Ishikawa (cell line): ENCODE measurements at regions not wholly inside any gene's neighbourhood (a gene's known extent, or its start where the extent isn't known, plus 50 kb on each side); places are given as distances from the start of the nearest gene placed in this dataset.

Experiments
- CEBPB ChIP-seq: IDR thresholded peaks from 2 replicates; pipeline ENCODE4 v1.6.1; 2012
- CREB1 ChIP-seq: IDR thresholded peaks from 2 replicates; pipeline ENCODE4 v1.6.1; 2012; ENCODE audit warnings: low read depth
- EGR1 ChIP-seq: IDR thresholded peaks from 2 replicates; pipeline ENCODE4 v1.6.1; 2012
- EP300 ChIP-seq: IDR thresholded peaks from 2 replicates; pipeline ENCODE4 v1.6.1; 2012; ENCODE audit warnings: borderline replicate concordance
- FOXM1 ChIP-seq: IDR thresholded peaks from 2 replicates; pipeline ENCODE4 v1.6.1; 2012; ENCODE audit warnings: low read depth, borderline replicate concordance
- NFIC ChIP-seq: IDR thresholded peaks from 2 replicates; pipeline ENCODE4 v1.6.1; 2012
- RAD21 ChIP-seq: IDR thresholded peaks from 2 replicates; pipeline ENCODE4 v1.6.1; 2012; ENCODE audit warnings: low read depth
- TAF1 ChIP-seq: IDR thresholded peaks from 2 replicates; pipeline ENCODE4 v1.6.1; 2012; ENCODE audit warnings: low read depth, mild to moderate bottlenecking
- TCF12 ChIP-seq: IDR thresholded peaks from 2 replicates; pipeline ENCODE4 v1.6.1; 2012; ENCODE audit warnings: low read depth
- TEAD4 ChIP-seq: IDR thresholded peaks from 2 replicates; pipeline ENCODE4 v1.6.1; 2012
- YY1 ChIP-seq: IDR thresholded peaks from 2 replicates; pipeline ENCODE4 v1.6.1; 2012; ENCODE audit warnings: low read depth
- ZBTB7A ChIP-seq: IDR thresholded peaks from 2 replicates; pipeline ENCODE4 v1.6.1; 2012; ENCODE audit warnings: low read depth
- TF ChIP-seq, protein P1 (sequence below): IDR thresholded peaks from 2 replicates; pipeline ENCODE4 v1.6.1; 2012
- TF ChIP-seq, protein P2 (sequence below): IDR thresholded peaks from 2 replicates; pipeline ENCODE4 v1.6.1; 2012
- TF ChIP-seq, protein P3 (sequence below): IDR thresholded peaks from 2 replicates; pipeline ENCODE4 v1.6.1; 2012; ENCODE audit warnings: low read depth, mild to moderate bottlenecking

DNA sequence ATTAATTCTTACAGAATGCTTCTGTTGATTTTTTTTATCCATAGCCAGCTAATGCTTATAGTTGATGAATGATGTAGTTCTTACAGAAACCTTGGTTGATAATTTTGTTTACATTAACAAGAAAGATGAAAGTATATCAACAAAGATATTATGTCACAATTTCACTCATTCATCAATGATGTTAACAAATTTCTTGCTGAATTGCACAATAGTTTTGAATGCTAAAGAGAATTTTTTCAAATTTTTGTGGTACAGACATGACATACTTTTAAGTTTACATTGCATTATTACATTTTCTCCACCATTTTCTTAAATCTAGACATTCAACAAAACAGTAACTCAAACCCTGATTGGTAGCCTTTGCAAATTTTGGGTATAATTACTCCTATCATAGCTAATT is 236.3 kb downstream of the FOXD2 start:
- no peak for TF ChIP-seq NFIC
- TF ChIP-seq, protein P1, sequence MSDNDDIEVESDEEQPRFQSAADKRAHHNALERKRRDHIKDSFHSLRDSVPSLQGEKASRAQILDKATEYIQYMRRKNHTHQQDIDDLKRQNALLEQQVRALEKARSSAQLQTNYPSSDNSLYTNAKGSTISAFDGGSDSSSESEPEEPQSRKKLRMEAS = no peak
- no peak for TF ChIP-seq EP300
- no peak for TF ChIP-seq ZBTB7A
- no peak for TF ChIP-seq TCF12
- TF ChIP-seq EGR1 = no peak
- TF ChIP-seq FOXM1 = no peak
- no peak for TF ChIP-seq RAD21
- TF ChIP-seq YY1 = no peak
- no peak for TF ChIP-seq TEAD4
- no peak for TF ChIP-seq CREB1
- TF ChIP-seq, protein P2, sequence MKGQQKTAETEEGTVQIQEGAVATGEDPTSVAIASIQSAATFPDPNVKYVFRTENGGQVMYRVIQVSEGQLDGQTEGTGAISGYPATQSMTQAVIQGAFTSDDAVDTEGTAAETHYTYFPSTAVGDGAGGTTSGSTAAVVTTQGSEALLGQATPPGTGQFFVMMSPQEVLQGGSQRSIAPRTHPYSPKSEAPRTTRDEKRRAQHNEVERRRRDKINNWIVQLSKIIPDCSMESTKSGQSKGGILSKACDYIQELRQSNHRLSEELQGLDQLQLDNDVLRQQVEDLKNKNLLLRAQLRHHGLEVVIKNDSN = no peak
- TF ChIP-seq, protein P3, sequence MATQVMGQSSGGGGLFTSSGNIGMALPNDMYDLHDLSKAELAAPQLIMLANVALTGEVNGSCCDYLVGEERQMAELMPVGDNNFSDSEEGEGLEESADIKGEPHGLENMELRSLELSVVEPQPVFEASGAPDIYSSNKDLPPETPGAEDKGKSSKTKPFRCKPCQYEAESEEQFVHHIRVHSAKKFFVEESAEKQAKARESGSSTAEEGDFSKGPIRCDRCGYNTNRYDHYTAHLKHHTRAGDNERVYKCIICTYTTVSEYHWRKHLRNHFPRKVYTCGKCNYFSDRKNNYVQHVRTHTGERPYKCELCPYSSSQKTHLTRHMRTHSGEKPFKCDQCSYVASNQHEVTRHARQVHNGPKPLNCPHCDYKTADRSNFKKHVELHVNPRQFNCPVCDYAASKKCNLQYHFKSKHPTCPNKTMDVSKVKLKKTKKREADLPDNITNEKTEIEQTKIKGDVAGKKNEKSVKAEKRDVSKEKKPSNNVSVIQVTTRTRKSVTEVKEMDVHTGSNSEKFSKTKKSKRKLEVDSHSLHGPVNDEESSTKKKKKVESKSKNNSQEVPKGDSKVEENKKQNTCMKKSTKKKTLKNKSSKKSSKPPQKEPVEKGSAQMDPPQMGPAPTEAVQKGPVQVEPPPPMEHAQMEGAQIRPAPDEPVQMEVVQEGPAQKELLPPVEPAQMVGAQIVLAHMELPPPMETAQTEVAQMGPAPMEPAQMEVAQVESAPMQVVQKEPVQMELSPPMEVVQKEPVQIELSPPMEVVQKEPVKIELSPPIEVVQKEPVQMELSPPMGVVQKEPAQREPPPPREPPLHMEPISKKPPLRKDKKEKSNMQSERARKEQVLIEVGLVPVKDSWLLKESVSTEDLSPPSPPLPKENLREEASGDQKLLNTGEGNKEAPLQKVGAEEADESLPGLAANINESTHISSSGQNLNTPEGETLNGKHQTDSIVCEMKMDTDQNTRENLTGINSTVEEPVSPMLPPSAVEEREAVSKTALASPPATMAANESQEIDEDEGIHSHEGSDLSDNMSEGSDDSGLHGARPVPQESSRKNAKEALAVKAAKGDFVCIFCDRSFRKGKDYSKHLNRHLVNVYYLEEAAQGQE = no peak
- TF ChIP-seq CEBPB = no peak
- no peak for TF ChIP-seq TAF1

DNA sequence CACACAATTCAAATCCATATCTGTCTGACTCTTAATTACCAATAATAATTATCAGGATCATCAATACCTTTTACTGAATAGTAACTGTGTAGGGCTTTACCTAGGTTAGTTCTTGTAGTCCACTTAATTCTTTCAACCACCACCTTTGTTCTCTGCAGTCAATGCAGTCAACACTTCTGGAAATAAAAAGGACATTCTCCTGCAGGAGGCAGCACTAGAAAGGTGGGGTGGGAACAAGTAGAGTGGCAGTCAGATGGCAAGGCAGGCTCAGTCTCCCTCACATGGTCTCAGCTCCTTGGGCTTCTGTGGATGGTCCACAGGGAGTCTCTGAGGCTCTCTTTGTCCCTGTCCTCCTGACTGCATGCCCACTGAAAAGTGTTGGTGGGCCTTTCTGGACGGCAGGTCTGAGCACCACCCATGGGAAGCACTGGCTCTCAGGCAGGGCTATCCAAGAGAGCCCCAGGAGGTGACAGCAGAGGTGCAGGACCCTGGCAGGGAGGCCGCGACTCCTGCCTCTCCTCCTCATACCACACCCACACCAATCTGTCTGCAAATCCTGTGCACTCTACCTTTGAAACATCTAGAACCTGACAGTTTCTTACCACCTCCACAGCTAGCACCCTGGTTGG is 237.3 kb downstream of the FOXD2 start:
- TF ChIP-seq CREB1 (no peak), CEBPB (no peak), FOXM1 (no peak), TCF12 (no peak), TAF1 (no peak), EGR1 (no peak), YY1 (no peak), ZBTB7A (no peak), EP300 (no peak), NFIC (no peak), TEAD4 (no peak)
- TF ChIP-seq, protein P1 = no peak
- TF ChIP-seq, protein P2 = no peak
- TF ChIP-seq, protein P3 = no peak

DNA sequence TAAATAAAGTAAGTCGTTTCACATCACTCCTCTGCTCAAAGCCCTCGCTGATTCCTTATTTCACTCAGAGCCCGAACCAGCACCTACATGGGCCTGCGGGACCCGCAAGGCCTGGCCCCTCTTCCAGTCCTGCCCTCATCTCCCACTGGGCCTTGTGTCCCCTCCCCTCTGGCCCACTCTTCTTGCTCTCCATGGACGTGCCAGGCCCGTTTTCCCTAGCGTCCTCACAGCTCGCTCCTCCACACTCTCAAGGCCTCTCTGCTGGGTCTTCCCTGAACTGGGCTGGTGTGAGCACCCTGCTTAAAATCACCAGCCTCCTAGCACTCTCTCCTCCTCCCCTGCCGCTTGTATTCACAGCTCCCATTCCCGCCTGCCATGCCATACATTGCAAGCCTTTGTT is 237.9 kb downstream of the FOXD2 start:
- TF ChIP-seq YY1 = no peak
- TF ChIP-seq, protein P2 = no peak
- TF ChIP-seq, protein P1 = no peak
- TF ChIP-seq RAD21 = no peak
- no peak for TF ChIP-seq NFIC
- TF ChIP-seq TCF12 = no peak
- no peak for TF ChIP-seq TEAD4
- TF ChIP-seq EP300 = no peak
- TF ChIP-seq TAF1 = no peak
- TF ChIP-seq, protein P3 = no peak
- TF ChIP-seq EGR1 = no peak
- no peak for TF ChIP-seq CEBPB
